Activated T-helper 2 cell treated with anti-CD3 and anti-CD28 coated beads, Interferon-gamma antibody, Interleukin-2, Interleukin-4, amounts not matched to agents 10 μg/mL and 5 μg/mL and 100 μg/mL, durations not matched to agents 14 hours and 24 hours and 36 hours (primary cell): ENCODE measurements at regions not wholly inside any gene's neighbourhood (a gene's known extent, or its start where the extent isn't known, plus 50 kb on each side); places are given as distances from the start of the nearest gene placed in this dataset.
"Not testable (repeated sequence)": the region's sequence is repeated elsewhere in the genome, so short reads cannot be mapped to it uniquely, and the experiment has no call there.

Source experiments
- DNase-seq: peaks from one replicate; pipeline ENCODE4 v3.0.0; 2021; ENCODE audit warnings: low spot score
- H3K27ac Mint-ChIP-seq: one replicate; pipeline ENCODE4 v1.8.0; 2021; ENCODE audit warnings: mixed read lengths
- H3K27me3 Mint-ChIP-seq: one replicate; pipeline ENCODE4 v1.8.0; 2021; ENCODE audit warnings: low read depth, mixed read lengths
- H3K36me3 Mint-ChIP-seq: one replicate; pipeline ENCODE4 v1.8.0; 2021; ENCODE audit warnings: low read depth, mixed read lengths
- H3K4me1 Mint-ChIP-seq: one replicate; pipeline ENCODE4 v1.8.0; 2021; ENCODE audit warnings: low read depth, mixed read lengths
- H3K4me3 Mint-ChIP-seq: one replicate; pipeline ENCODE4 v1.8.0; 2021; ENCODE audit warnings: low read depth, mild to moderate bottlenecking, moderate library complexity, mixed read lengths
- H3K9me3 Mint-ChIP-seq: one replicate; pipeline ENCODE4 v1.8.0; 2021; ENCODE audit warnings: mixed read lengths
- intact Hi-C: fragments of 100-400 bp; cut with micrococcal nuclease; formaldehyde crosslinking; loops from one replicate; pipeline ENCODE4 v1.15.1; 2023

DNA sequence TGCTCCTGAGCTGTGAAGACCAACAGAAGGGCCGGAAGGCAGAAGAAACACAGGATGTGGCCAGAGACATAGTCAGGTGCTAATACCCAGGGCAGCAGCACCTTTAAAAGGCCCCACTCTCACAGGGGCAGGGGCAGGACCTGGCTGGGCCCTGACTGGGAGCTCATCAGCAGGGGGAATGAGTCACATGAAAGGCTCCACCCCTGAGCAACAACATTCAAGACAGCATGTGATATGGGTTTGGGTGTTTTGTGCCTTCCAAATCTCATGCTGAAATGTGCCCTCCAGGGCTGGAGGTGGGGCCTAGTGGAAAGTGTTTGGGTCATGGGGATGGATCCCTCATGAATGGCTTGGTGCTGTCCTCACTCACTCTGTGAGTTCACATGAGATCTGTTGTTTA lies 181.7 kb downstream of the ERCC6L2 start:
- Mint-ChIP-seq H3K4me1 (peaks cover 21% of the 10 kb centered on the region), H3K36me3 (peaks cover 7% of the 10 kb centered on the region), H3K9me3 (peaks cover 15% of the 10 kb centered on the region), H3K27me3 (no peaks in the 10 kb centered on the region), H3K4me3 (no peak overlapping the region), H3K27ac (no peak overlapping the region)
- intact Hi-C loops = loop anchor here (5.0 kb wide), 1 partner anchor 35 kb away; no protein-coding TSS in a partner anchor
- no peak for DNase-seq

DNA sequence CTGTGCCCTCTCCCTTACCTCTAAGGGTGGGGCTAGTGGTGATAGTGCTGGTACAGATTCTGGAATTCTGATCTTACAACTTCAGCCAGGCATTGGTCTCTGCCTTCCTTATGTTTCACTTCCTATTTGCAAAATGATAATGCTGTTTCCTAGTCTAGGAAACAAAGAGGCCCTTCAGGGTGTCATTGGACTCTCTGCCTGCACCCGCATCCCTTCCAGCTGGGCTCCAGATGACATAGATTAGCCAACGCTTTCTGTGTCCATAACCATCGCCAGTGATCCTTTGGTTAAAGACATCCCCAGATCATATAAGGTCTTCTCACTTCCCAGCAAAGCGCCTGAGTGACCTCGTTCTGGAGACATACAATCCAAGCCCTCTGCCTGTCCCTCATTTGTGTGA lies 180.7 kb downstream of the ERCC6L2 start:
- Mint-ChIP-seq H3K4me1 (peaks cover 14% of the 10 kb centered on the region), H3K4me3 (no peak overlapping the region), H3K27me3 (no peaks in the 10 kb centered on the region), H3K9me3 (peaks cover 15% of the 10 kb centered on the region), H3K36me3 (peaks cover 7% of the 10 kb centered on the region), H3K27ac (no peak overlapping the region)
- intact Hi-C loops = loop anchor here (5.0 kb wide), 1 partner anchor 34 kb away; no protein-coding TSS in a partner anchor
- DNase-seq = no peak

DNA sequence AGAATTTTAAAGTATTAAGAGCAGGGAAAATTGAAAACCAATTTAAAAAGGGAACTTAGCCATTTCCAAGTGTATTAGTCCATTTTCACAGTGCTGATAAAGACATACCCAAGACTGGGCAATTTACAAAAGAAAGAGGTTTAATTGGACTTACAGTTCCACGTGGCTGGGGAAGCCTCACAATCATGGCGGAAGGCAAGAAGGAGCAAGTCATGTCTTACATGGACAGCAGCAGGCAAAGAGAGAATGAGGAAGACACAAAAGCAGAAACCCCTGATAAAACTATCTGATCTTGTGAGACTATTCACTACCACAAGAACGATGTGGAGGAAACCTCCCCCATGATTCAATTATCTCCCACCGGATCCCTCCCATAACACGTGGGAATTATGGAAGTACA lies 178.8 kb downstream of the ERCC6L2 start:
- intact Hi-C loops = not testable (repeated sequence)

DNA sequence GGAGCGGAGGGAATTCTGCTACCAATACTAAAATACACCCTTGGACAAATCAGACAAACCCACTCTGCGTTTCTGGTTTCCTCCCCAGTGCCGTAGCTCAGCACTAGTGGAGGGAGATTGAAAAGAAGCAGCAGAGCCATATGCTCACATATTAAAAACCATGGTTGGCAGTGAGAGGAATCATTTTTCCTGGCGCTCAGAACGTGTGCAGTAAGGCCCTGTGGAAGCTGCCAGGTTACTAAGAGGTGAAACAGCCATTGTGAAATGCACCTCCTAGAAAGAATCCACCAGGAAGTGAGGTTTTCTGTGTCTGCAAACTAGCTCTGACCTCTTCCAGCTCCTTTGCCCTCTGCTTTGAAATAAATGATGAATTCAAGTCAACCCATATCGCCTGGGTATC lies 177.2 kb downstream of the ERCC6L2 start:
- intact Hi-C loops = no loop called here
- Mint-ChIP-seq H3K36me3 (peaks cover 4% of the 10 kb centered on the region), H3K4me1 (peaks cover 7% of the 10 kb centered on the region), H3K9me3 (peaks cover 8% of the 10 kb centered on the region), H3K4me3 (no peak overlapping the region), H3K27ac (no peak overlapping the region), H3K27me3 (no peaks in the 10 kb centered on the region)
- DNase-seq = no peak

More for the DNA sequence above, 178.8 kb downstream of the ERCC6L2 start:
- H3K36me3 Mint-ChIP-seq, DNase-seq, H3K4me3 Mint-ChIP-seq, H3K27me3 Mint-ChIP-seq, H3K27ac Mint-ChIP-seq: not testable (repeated sequence)
- Mint-ChIP-seq H3K9me3 (peaks cover 15% of the 10 kb centered on the region), H3K4me1 (peaks cover 11% of the 10 kb centered on the region)

DNA sequence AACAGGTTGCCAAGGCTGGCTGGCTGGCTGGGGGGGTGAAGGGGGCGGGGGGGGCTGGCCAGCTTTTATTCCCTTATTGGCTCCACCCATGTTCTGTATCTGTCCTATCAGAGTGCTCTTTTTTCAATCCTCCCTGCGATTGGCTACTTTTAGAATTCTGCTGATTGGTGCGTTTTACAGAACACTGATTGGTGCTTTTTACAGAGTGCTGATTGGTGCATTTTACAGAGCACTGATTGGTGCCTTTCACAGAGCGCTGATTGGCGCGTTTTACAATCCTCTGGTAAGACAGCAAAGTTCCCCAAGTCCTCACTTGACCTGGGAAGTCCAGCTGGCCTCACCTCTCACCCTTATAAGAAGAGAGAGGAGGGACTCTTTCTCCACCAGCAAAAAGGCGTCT lies 175.9 kb downstream of the ERCC6L2 start:
- no peak for DNase-seq
- no peaks in the 10 kb centered on the region for H3K36me3 Mint-ChIP-seq
- no peak overlapping the region for H3K4me3 Mint-ChIP-seq
- H3K27me3 Mint-ChIP-seq = no peaks in the 10 kb centered on the region
- peaks cover 4% of the 10 kb centered on the region for H3K4me1 Mint-ChIP-seq
- H3K27ac Mint-ChIP-seq = no peak overlapping the region
- intact Hi-C loops = no loop called here
- peaks cover 4% of the 10 kb centered on the region for H3K9me3 Mint-ChIP-seq

DNA sequence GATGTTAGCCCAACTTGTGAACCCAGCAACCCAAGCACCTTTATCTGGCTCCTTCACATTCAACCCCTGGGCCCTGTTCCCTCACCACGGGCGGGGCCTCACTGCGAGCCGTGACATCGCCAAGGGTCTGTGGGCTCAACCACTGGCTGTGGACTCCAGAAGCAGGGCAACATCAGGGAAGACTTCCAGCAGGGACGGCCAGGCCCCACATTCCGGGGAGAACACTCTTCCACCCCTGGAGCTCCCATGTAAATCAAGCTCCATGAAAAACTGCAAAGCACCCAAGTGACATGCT lies 175.3 kb downstream of the ERCC6L2 start:
- no peak for DNase-seq
- Mint-ChIP-seq H3K27ac (no peak overlapping the region), H3K36me3 (no peaks in the 10 kb centered on the region), H3K27me3 (no peaks in the 10 kb centered on the region), H3K9me3 (peaks cover 4% of the 10 kb centered on the region), H3K4me3 (no peak overlapping the region), H3K4me1 (peaks cover 4% of the 10 kb centered on the region)
- intact Hi-C loops = no loop called here

DNA sequence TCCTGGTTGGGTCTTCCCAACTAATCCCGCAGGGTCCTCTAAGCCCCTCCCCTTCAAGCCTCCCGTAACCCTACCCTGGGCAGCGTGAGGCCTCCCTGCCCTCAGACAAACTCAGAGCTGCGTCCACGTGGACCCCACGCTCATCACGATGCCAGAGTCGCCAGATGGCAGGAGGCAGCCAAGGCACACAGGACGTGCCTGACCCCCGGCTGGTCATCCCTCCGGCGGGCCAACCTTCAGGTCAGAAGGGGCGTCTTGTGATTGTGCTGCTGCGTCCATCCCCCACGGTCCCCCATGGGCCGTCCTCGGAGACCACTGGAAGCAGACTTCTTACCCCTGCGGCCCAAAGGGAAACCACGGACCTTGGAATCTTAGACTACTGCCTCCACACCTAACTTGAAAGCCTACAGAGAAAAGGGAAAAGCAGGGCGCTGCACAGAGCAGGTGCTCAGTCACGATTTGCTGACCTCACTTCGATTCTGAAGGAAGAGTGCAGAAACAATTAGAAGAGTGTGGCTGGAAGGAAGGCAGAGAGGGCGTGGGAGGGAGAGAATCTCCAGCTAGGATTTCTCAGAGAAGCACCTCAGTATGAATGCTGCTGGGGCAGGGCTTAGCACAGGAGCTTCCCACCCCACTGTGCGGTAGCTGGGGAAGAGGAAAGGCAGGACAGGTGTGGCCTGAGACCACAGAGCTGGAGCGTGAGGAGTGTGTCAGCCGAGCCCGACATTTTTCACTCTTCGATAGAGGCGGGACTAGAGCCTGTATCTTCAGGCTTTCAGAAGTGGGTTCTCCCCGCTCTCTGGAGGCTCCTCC lies 174.8 kb downstream of the ERCC6L2 start:
- no peak for DNase-seq
- Mint-ChIP-seq H3K4me3 (no peak overlapping the region), H3K27ac (no peak overlapping the region), H3K4me1 (peaks cover 4% of the 10 kb centered on the region), H3K27me3 (no peaks in the 10 kb centered on the region), H3K9me3 (peaks cover 4% of the 10 kb centered on the region), H3K36me3 (no peaks in the 10 kb centered on the region)
- intact Hi-C loops = no loop called here

DNA sequence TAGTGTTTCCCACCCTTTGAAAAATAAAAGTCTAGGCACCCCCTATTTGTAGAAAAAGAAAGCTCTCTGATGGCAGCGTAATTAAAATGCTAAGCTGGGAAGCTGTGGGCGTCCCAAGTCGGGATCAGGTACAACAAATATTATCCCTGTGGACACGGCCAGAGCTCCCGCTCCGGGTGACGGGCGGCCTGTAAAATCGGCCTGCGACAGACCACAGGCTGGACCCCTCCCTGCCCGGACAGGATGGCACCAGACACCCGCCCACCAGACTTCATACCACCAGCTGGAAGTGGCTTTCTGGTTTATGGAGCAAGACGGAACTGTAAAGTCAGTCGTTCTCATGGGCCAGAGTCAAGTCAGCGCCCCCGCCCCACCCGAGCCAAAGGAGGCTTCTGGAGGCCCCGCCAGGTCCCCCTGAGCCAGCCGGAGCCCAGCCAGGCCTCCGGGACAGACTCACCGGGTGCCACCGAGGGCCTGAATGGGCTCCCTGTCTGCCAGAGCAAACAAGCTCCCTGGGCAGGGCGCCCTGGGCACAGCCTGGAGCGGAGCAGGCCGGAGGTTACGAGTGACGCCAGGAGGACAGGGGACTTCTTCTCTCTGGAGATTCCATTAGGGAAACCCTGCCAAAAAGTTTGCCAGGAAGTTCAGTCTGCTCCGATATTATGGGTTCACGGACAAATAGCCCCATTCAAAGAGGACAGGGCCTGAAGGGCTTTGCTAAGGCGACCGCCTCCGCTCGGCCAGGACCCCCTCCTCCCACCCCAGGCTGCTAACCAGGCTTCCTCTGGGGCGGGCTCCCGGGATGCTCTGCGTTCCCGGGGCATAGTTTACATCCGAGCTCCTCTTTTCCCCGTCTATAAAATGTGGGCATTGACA lies 173.7 kb downstream of the ERCC6L2 start:
- intact Hi-C loops = no loop called here
- Mint-ChIP-seq H3K9me3 (peaks cover 2% of the 10 kb centered on the region), H3K4me1 (peaks cover 4% of the 10 kb centered on the region), H3K36me3 (no peaks in the 10 kb centered on the region), H3K27me3 (no peaks in the 10 kb centered on the region), H3K27ac (no peak overlapping the region), H3K4me3 (no peak overlapping the region)
- no peak for DNase-seq

DNA sequence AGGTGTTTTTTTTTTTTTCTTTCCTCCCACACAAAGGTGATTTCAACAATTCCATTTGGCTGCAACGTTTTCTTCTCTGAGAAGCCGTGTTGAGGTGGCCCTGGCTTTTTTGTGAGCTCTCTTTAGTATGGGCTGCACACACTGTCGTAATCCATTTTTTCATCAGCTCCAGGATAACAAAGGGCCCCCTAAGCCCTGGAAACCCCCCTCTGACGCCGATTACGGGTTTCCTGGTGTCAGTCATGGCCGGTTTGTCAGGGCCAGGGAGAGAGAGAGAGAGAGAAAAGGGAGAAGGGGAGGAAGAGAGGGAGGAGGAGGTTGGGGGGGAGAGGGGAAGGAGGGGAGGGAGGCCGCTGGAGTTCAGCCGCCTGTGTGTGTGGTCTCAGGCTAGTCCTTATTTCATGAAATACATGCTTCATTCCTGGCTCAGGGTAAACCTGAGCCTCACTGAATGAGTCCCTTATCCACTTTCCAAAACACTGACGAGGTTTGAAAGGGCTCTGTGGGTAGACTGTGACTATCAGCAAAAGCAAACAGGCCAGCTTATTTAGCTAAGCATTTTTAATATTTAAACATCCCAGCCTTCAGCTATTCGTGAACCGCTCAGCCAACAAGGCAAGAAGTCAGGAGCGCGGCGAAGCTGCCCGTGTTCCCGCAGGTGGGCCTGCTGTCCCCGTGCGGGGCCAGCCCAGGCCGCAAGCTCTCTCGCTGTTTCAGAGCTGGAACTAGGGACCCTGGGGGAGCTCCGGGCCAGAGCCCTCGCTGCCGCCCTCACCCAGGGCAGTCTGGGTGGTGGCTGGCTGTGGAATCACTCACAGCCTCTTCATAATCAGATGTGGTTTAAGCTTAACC lies 172.8 kb downstream of the ERCC6L2 start:
- H3K4me3 Mint-ChIP-seq = no peak overlapping the region
- peaks cover 4% of the 10 kb centered on the region for H3K4me1 Mint-ChIP-seq

DNA sequence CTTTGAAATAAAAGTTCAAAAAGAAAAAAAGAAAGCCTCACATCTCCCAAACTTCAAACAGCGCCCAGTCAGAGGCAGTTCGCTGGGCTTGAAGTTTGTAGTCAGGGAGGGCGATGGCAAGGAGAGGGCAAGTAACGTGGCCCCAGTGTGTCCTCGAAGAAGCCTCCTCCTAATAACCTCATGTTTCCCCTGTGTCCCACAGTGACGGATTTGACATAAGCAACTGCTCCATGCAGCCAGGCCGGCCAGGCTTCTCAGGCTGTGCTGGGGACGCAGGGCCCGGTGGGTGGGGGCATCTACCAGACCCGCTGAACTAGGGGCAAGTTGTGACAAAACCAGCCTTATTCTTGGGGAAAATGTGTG lies 172.2 kb downstream of the ERCC6L2 start:
- Mint-ChIP-seq H3K27ac (peak overlapping the region; percentile 85), H3K4me1 (peaks cover 4% of the 10 kb centered on the region), H3K36me3 (no peaks in the 10 kb centered on the region), H3K4me3 (no peak overlapping the region), H3K27me3 (no peaks in the 10 kb centered on the region), H3K9me3 (no peaks in the 10 kb centered on the region)
- DNase-seq = no peak
- intact Hi-C loops = no loop called here

More for the DNA sequence above, 172.8 kb downstream of the ERCC6L2 start:
- no peaks in the 10 kb centered on the region for H3K27me3 Mint-ChIP-seq
- H3K27ac Mint-ChIP-seq = peak overlapping the region; percentile 85
- intact Hi-C loops = no loop called here
- no peaks in the 10 kb centered on the region for H3K36me3 Mint-ChIP-seq
- H3K9me3 Mint-ChIP-seq = no peaks in the 10 kb centered on the region
- no peak for DNase-seq

DNA sequence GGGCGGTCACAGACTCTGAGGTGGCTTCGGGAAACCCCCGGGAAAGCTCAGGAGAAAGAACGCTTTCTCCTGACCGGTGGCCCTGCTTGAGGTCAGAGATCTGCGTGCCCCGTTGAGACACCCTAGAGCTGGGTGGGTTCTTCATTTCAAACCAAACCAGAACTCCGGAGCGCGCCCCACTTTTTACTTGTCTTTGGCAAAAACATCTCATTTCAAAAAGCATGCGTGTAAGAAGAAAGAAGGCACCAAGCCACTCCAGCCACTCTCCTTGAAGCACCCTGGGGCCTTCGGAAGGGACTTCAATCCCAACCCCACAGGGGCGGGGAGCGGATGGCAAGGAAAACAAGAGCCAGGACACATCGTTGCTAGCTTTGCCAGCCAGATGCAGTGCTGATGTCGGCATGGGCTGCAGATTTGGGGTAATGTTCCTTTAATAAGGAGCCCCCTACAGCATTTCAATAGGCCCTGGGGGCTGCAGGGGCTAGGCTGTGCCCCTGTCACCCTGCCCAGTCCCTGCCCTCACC lies 171.7 kb downstream of the ERCC6L2 start:
- Mint-ChIP-seq H3K36me3 (no peaks in the 10 kb centered on the region), H3K4me1 (peaks cover 4% of the 10 kb centered on the region), H3K9me3 (no peaks in the 10 kb centered on the region), H3K4me3 (no peak overlapping the region), H3K27ac (peak overlapping the region; percentile 85), H3K27me3 (no peaks in the 10 kb centered on the region)
- intact Hi-C loops = no loop called here
- DNase-seq = no peak

DNA sequence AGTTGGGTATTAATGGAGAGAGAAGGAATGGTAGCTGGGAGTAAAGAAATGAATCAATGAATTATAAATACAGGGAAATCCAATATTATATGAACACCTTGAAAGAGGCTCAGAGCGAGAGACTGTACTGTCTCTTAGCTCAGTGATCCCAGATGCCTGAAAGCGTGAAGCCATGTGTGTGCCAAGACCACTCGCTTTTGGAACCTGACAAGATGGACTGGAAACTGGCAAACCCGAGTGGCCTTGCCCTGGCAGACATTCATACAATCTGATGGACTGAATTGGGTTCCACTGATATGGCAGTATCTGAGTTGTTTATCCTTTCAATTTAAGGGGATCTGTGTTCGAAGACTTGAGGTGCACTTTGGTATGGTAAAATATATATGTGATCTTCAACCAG lies 170.3 kb downstream of the ERCC6L2 start:
- Mint-ChIP-seq H3K4me3 (no peak overlapping the region), H3K27me3 (no peaks in the 10 kb centered on the region), H3K36me3 (no peaks in the 10 kb centered on the region), H3K9me3 (no peaks in the 10 kb centered on the region), H3K27ac (no peak overlapping the region), H3K4me1 (peaks cover 4% of the 10 kb centered on the region)
- DNase-seq = no peak
- intact Hi-C loops = no loop called here
